Activated CD8-positive, alpha-beta memory T cell treated with anti-CD3 and anti-CD28 coated beads for 36 hours (primary cell): ENCODE measurements at regions not wholly inside any gene's neighbourhood (a gene's known extent, or its start where the extent isn't known, plus 50 kb on each side); places are given as distances from the start of the nearest gene placed in this dataset.

Source experiments
- CTCF ChIA-PET: fragments of 350-600 bp; sonication (Branson Sonifier 250); formaldehyde crosslinking; loops from one replicate; lab custom pipeline; 2021; ENCODE audit warnings: antibody characterized with exemption; lab: Charles Lee
- POLR2A ChIA-PET: fragments of 350-600 bp; sonication (Branson Sonifier 250); formaldehyde crosslinking; loops from one replicate; lab custom pipeline; 2021; ENCODE audit warnings: antibody characterized with exemption; lab: Charles Lee

DNA sequence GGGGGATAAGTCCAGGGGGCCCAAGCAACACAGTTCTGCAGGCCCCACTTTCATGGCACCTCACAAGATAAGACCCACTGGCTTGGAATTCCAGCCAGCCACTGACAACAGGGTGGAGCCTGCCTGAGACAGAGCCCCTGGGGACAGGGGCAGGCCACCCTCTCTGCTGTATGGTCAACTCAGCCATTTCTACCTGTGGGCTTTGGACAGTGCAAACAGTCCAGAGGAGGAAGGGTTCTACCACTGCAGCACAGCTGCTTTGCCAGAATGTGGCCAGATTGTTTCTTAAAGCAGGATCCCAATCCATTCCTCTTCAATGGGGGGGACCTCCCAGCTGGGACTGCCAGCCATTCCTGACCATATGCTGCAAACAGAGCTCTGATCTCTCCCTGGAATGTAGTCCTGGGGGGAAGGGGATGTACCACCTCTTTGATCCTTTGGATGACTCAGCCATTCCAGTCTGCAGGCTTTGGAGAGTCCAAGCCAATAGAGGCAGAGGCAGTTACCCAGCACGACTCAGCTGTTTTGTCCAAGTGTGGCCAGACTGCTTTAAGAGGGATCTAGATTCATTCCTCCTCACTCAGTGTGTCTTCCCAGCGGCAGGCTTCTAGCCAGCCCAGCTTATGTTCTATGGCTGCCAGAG is 842.2 kb downstream of the EPHA7 start:
- POLR2A ChIA-PET = no interaction called here
- CTCF ChIA-PET = no interaction called here

DNA sequence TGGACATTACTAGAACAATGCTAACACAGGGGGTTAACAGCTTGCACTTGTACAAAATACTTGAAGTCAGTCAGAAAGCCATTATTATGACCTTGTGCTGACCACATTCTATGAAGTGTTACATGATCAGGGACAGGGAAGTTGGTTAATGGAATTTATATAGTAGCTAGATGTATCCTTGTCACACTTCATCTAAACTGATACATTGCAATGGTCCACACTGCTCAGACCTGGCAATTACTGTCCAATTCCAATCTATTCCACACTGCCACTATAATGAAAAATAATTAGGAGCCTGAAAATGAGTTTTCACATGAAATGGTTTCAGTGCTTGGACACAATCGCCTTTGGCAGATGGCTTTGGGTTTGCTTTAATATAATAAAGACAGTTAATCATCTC is 850.8 kb downstream of the EPHA7 start:
- CTCF ChIA-PET = no interaction called here
- POLR2A ChIA-PET = no interaction called here

DNA sequence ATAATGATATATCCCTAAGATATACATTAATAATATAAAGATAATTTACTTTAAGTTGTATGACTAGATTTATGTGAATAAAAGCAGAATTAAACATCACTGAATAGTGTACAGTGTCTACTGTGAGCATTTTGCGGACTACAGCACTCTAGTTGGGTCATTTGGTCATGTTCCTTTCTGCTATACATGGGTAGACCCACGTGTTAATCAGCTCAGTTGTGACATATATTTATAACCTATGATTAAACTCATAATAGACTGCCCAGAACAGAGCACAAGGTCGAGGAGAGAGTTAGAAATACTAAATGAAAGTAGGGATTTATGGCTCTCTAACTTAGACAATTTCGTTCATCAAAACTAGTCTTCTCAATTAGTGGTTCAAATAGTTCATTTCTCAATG is 852.7 kb downstream of the EPHA7 start:
- ChIA-PET CTCF (interaction anchor here (1.0 kb wide), 1 partner anchor 17 kb away, joined by 3 read pairs; no protein-coding TSS in a partner anchor), POLR2A (interaction anchor here (0.6 kb wide), 1 partner anchor 15 kb away, joined by 6 read pairs; no protein-coding TSS in a partner anchor)

DNA sequence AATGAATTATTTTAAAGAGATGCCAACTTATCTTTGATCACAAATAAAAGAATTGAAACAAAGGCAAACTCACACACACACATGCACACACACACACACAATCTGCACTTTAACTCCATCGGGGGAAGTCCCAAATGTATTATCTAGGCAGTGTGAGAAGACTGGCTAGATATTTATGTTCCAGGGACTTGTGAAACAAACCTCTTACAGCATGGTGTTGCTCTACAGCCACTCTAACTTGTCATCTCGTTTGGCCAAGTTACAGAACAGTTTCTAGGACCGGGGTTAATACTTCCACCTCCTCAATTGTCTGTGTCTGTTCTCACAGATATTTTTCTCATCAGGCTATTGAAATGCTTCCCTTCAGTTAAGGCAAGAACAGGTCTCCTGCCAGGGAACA is 855.0 kb downstream of the EPHA7 start:
- CTCF ChIA-PET = no interaction called here
- POLR2A ChIA-PET = no interaction called here

DNA sequence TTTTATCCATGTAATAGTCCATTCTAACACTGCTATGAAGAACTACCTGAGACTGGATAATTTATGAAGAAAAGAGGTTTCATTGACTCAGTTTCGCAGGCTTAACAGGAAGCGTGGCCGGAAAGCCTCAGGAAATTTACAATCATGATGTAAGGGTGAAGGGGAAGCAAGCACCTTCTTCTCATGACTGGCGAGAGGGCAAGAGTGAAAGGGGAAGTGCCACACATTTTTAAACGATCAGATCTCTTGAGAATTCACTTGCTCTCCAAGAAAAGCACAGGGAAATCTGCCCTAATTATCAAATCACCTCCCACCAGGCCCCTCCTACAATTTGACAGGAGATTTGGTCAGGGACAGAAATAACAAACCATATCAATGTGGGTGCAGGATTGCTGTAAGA is 859.7 kb downstream of the EPHA7 start:
- ChIA-PET CTCF (no interaction called here), POLR2A (no interaction called here)

DNA sequence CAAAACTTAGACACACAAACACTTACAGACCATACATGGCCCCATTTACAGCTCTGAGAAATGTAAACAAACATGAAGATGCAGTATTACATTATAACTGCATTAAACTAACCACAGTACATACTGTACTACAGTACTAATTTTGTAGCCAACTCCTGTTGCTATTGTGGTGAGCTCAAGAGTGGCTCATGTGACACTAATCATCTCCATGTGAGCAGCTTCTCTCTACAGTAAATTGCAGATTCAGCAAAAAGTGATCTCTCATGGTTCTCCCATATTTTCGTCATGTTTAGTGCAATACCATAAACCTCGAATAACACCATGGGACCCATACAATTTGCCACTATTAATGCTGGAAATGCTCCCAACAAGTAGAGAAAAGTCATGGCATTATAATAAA is 860.4 kb downstream of the EPHA7 start:
- CTCF ChIA-PET = no interaction called here
- POLR2A ChIA-PET = no interaction called here

DNA sequence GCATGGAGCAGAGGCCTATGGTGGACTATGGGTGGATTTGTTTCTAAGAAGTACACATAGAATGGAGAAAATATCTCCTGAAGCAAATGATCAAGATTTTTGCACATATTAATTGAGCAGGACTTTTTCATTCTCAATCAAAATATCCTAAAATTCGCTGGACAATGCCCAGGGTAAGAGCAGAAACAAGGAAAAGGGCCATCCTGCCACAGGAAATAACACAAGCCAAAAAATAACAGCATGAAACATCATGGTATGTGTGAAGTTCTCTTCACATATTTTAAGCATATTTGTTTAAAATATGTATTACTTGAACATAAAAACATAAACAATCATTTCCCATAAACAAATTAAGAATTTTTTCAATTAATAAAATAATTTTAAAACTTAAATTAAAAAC is 868.9 kb downstream of the EPHA7 start:
- ChIA-PET POLR2A (no interaction called here), CTCF (no interaction called here)

DNA sequence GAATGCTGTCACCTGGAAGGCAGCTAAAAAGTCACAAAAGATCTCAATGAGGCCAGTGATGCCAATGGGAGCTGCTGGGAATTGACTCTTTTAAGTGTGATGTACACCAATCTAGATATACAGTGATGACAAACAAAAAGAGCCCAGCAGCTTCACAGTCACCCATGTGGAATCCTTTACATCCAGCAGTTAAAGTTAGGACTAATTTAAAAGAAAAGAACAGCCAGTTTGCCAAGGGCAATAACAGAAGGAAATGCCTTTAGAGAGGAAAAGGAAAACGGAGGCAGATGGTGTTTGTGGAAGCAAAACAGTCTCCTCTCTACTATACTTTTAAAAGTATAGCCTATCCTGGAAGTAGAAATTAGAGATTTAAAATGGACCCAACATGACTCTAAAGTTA is 873.5 kb downstream of the EPHA7 start:
- ChIA-PET CTCF (no interaction called here), POLR2A (no interaction called here)

DNA sequence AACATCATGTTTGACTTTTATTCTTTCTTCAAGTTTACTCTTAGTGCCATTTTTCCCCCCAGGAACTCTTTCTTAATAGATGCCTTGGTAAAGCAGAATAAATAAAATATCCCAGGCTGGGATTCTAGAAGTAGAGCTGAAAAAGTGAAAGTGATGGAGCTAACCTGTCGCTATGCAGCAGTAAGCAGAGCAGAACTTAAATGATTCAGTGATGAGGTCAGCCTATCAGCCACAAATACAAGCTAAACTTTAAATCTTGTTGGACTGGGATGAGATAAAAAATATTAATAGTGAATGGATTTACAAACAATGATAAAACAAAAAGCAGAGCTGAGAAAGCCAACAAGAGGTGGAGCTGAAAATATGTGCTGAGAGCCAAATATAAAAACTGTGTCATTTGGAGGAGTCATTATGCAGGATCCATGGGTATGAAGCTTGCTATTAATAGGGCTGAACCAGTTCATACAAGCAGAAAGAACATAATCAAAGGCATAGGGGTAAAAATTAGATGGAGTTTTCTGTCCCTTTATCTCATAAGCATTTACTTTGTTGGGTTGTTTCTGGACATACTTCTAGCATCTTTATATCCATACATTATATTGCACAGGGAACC is 877.8 kb downstream of the EPHA7 start:
- ChIA-PET POLR2A (no interaction called here), CTCF (no interaction called here)

DNA sequence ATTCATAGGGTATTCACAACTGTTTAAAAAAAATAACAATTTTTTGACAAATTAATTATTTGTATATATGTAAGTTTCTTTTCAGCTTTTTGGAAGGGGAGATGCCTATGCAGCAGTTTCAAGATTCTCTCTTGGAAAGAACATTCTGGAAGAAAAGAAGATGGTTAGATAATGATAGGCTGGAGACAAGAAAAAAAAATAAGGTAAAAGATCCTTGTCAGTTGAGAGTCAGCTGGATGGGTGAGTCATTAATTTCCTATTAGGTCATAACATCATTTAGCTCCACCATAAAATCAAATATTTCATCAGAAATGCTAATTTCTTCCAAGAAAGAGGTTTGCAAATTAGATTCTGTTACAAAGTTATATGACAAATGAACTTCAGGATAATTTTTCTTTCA is 880.4 kb downstream of the EPHA7 start:
- CTCF ChIA-PET = no interaction called here
- POLR2A ChIA-PET = no interaction called here

DNA sequence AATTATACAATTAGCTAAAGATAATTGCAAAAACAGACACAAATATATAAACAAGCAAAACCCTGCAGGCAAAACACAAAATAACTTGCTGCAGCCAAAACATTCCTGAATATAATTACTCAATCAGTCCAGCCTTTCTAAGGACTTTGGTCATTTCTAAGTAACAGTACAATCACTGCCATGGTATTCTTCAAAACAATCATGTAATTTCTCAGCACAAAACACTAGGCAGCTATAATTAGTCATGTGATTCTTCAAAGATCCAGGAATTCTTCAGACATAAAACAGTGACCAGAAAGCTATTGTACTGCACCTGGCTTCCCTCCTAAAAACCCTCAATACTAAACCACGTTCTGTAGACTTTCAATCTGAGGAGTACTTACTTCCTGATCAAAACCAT is 881.1 kb downstream of the EPHA7 start:
- ChIA-PET CTCF (no interaction called here), POLR2A (no interaction called here)

DNA sequence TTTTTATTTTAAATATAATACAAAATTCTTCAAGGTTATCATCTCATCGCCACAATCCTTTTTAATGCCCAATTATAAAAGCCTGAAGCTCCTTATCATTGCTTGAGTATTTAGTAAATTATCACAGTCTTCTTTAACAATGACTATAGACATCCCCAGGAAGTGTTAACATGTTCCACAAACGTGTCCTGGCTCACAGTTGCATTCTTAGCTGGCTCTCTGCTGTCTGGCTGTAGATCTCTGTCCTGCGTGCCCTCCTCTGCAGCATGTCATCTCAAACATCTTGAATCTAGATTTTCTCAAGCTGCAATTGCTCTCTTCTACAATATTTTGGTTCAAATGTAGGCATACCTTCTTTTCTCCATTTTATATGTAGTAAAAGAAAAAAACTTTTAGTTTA is 885.2 kb downstream of the EPHA7 start:
- ChIA-PET POLR2A (no interaction called here), CTCF (no interaction called here)

DNA sequence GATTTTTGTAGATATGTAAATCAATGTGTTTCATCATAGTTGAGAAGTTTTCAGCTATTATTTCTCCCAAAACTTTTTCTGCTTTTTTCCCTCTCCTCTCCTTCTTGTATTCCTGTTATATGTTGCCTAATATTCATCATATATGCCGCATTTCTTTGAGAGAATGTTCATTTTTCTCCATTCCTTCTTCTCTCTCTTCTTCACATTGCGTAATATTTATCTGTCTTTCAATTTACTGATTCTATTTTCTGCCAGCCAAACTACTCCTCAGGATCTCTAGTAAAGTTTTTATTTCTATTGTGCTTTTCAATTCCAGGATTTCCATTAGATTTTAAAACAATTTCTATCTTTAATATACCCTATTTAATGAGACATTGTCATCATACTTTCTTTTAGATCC is 896.8 kb downstream of the EPHA7 start:
- CTCF ChIA-PET = no interaction called here
- POLR2A ChIA-PET = no interaction called here

DNA sequence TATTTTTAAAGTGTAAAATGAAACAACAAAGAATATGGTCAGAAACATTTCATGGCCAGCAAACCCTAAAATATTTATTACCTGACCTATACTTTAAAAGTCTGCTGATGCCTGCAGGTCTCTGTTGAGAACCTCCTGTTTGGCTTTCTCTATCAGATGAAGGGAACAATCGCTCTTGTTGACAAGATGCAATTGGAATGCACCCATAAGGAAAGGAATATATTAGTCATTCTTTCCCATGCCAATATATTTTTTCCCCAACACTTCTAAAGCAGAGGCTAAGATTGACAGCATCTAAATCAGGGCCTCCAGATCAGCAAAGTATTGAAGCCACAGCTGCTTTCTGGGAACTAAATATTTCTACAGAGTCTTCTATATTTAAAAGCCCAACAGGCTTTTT is 897.8 kb downstream of the EPHA7 start:
- POLR2A ChIA-PET = no interaction called here
- CTCF ChIA-PET = no interaction called here

DNA sequence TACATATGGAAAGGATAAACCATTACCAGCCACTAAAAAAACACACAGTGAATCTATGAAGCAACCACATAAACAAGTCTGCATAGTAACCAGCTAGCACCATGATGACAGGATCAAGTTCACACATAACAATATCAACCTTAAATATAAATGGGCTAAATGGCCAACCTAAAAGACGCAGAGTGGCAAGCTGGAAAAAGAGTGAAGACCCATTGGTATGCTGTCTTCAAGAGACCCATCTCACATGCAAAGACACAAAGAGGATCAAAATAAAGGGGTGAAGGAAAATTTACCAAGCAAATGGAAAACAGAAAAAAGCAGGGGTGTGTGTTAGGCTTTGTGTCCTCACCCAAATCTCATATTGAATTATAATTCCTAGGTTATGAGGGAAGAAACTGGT is 909.2 kb downstream of the EPHA7 start:
- POLR2A ChIA-PET = no interaction called here

DNA sequence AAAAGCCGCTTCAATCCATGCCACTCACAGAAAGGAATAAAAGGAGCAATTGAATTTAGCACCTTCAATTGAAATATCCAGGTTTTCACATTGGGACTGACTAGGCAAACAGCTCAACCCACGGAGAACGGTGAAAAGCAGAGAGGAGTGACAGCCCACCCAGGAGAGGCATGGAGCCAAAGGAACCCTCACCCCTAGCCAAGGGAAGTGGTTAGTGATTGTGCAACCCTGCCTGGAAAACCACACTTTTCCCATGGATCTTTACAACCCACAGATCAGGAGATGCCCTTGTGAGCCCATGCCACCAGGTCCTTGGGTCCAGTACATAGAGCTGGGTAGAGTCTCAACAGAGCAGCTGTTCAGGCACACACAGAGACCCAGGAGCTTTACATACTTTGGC is 911.8 kb downstream of the EPHA7 start:
- ChIA-PET CTCF (no interaction called here), POLR2A (no interaction called here)

More for the DNA sequence above, 909.2 kb downstream of the EPHA7 start:
- CTCF ChIA-PET = no interaction called here

DNA sequence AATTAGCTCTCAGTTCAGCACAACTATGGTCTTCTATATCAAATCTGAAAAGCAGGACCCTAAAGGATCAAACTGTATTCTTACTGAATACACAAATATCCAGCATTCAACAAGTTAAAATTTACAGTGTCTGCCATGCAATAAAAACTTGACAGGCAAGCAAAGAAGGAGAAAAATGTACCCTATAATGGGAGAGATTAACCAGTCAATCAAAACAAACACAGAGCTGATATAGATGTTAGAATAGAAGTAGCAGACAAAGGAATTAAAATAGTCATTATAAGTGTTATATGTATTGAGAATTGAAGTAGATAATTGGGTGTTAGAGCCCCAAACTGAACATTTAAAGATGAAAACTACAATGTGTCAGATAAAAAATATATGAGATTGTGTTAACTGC is 914.9 kb downstream of the EPHA7 start:
- POLR2A ChIA-PET = no interaction called here
- CTCF ChIA-PET = no interaction called here

DNA sequence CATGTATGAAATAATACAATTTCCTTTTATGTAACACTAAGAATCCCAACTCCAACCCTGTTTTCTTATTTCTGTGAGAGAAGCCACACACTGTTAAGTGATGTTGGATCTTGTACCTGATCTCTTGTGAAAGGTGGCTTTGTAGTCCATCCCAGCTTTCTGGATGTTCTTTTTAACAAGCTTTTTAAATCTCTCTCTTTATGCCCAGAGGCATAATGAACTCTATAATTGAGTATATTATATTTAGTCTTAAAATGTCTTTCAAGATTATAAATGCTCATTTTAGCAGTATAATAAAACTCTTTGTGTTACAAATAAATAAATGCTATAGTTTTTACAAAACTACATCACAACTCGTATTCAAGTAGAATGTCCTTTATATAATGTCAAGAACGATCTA is 922.1 kb downstream of the EPHA7 start:
- CTCF ChIA-PET = no interaction called here
- POLR2A ChIA-PET = no interaction called here

DNA sequence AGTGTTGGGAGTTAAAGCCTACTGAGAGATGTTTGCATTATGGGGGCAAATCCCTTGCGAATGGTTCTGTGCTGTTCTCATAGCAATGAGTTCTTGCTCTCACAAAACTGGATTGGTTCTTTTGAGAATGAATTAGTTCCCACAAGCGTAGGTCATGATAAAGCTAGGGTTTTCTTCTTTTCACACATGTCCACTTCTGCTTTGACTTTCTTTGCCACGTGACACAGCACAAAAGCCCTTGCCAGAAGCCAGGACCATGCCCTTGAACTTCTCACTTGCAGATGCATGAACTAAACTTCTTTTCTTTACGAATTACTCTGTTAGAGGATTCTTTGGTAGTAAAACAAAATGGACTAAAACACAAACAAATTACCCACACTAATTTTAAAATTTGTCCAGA is 922.8 kb downstream of the EPHA7 start:
- ChIA-PET CTCF (no interaction called here), POLR2A (no interaction called here)

DNA sequence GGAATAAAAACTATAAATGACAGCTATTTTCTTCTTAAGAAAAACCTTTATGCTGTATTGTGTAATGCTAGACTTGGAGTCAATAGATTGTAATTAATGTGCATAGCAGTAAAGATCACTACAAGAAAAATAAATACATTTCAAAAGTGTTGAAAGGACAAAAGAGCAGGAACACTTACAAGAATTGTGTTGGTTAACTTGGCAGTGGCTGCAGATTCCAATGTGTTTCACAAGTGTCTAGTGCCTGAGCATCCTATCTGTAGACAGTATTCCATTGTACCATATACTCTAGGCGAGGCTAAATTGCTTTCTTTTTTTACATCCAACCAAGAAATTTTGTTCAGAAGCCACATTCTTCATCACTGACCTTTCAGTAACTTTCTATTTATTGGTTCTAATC is 924.1 kb downstream of the EPHA7 start:
- POLR2A ChIA-PET = no interaction called here
- CTCF ChIA-PET = no interaction called here

DNA sequence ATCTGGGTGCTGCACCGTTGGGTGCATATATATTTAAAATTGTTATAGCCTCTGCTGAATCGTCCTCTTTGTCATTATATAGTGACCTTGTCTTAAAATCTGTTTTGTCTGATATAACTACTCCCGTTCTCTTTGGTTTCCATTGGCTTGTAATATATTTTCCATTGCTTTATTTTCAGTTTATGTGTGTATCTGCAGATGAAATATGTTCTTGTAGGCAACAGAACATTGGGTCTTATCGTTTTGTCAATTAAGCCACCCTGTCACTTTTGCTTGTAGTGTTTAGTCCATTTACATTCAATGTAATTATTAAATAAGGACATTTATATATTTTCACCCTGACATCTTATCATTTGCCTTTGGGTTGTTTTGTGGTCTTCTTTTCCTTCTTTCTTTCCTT is 933.9 kb downstream of the EPHA7 start:
- ChIA-PET POLR2A (no interaction called here), CTCF (no interaction called here)

DNA sequence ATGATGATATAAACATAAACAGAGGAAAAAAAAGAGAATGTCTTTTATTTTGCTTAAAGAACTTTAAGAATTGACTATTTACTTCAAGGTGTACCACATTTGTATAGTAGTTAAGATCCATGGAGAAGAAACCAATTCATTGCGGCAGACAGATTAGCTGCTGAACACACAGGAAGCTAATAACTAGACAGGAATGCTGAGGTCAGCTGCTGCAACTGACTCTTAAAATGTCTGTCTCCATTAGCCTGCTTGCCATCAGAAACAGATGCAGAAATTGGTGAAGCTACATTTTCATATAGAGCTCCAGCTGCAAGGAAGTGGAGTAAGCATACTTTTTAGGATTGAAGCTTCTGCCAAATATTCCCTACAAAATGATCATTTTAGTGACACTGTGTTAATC is 939.5 kb downstream of the EPHA7 start:
- POLR2A ChIA-PET = no interaction called here

More for the DNA sequence above, 939.5 kb downstream of the EPHA7 start:
- CTCF ChIA-PET = no interaction called here
